NCI-H1930 (cell line): ENCODE measurements at regions not wholly inside any gene's neighbourhood (a gene's known extent, or its start where the extent isn't known, plus 50 kb on each side); places are given as distances from the start of the nearest gene placed in this dataset.
"Not testable (repeated sequence)": the region's sequence is repeated elsewhere in the genome, so short reads cannot be mapped to it uniquely, and the experiment has no call there.

ENCODE experiments used
- DNase-seq, 2 experiments: peaks; one replicate each; lab custom pipeline; 2025; lab: John Stamatoyannopoulos, UW

GRCh38 chr10:64732372-64732957 is 1211.3 kb downstream of the REEP3 start:
- no peak for DNase-seq

- DNase-seq = no peak
Measured at GRCh38 chr10:64733980-64734379, 1212.8 kb downstream of the REEP3 start.

GRCh38 chr10:64738462-64738861 is 1217.3 kb downstream of the REEP3 start:
- DNase-seq = no peak

- DNase-seq = no peak
Measured at GRCh38 chr10:64745565-64745964, 1224.4 kb downstream of the REEP3 start.

- DNase-seq = no peak
Measured at GRCh38 chr10:64750672-64751071, 1229.5 kb downstream of the REEP3 start.

GRCh38 chr10:64753516-64753915 is 1232.3 kb downstream of the REEP3 start:
- DNase-seq = no peak

- no peak for DNase-seq
Measured at GRCh38 chr10:64760371-64760770, 1239.2 kb downstream of the REEP3 start.

- no peak for DNase-seq
Measured at GRCh38 chr10:64762861-64763260, 1241.7 kb downstream of the REEP3 start.

GRCh38 chr10:64765498-64765897 is 1244.3 kb downstream of the REEP3 start:
- DNase-seq = no peak

- no peak for DNase-seq
Measured at GRCh38 chr10:64771253-64772050, 1250.3 kb downstream of the REEP3 start.

- no peak for DNase-seq
Measured at GRCh38 chr10:64773357-64773756, 1252.2 kb downstream of the REEP3 start.

GRCh38 chr10:64784451-64784850 is 1263.2 kb downstream of the REEP3 start:
- not testable (repeated sequence) for DNase-seq

GRCh38 chr10:64785816-64786215 is 1264.6 kb downstream of the REEP3 start:
- DNase-seq = no peak

- DNase-seq = no peak
Measured at GRCh38 chr10:64786989-64787388, 1265.8 kb downstream of the REEP3 start.

- no peak for DNase-seq
Measured at GRCh38 chr10:64795847-64796246, 1274.6 kb downstream of the REEP3 start.

GRCh38 chr10:64798297-64798696 is 1277.1 kb downstream of the REEP3 start:
- no peak for DNase-seq

- DNase-seq = not testable (repeated sequence)
Measured at GRCh38 chr10:64808233-64808632, 1287.0 kb downstream of the REEP3 start.

GRCh38 chr10:64810046-64810445 is 1288.8 kb downstream of the REEP3 start:
- DNase-seq = not testable (repeated sequence)

GRCh38 chr10:64813391-64813790 is 1292.2 kb downstream of the REEP3 start:
- no peak for DNase-seq

GRCh38 chr10:64814201-64814600 is 1293.0 kb downstream of the REEP3 start:
- DNase-seq = no peak

- no peak for DNase-seq
Measured at GRCh38 chr10:64829888-64830412, 1308.7 kb downstream of the REEP3 start.

- no peak for DNase-seq
Measured at GRCh38 chr10:64830869-64831268, 1309.7 kb downstream of the REEP3 start.

- no peak for DNase-seq
Measured at GRCh38 chr10:64840341-64840740, 1319.1 kb downstream of the REEP3 start.
